ENCODE measurements at regions not wholly inside any gene's neighbourhood (a gene's known extent, or its start where the extent isn't known, plus 50 kb on each side); places are given as distances from the start of the nearest gene placed in this dataset.

- peak; percentile 85 for DNase-seq
These were observed 146.6 kb downstream of the SEC61B start for GRCh38 chr9:99368341-99369326.

- DNase-seq = no peak
These were observed 147.2 kb downstream of the SEC61B start for GRCh38 chr9:99369327-99369722.

GRCh38 chr9:99370376-99370775, 148.3 kb downstream of the SEC61B start:
- DNase-seq = no peak

- no peak for DNase-seq
These were observed 149.3 kb downstream of the SEC61B start for GRCh38 chr9:99371376-99371775.

GRCh38 chr9:99373912-99374311, 151.8 kb downstream of the SEC61B start:
- no peak for DNase-seq

GRCh38 chr9:99374793-99375192, 152.7 kb downstream of the SEC61B start:
- no peak for DNase-seq

- no peak for DNase-seq
These were observed 153.4 kb downstream of the SEC61B start for GRCh38 chr9:99375481-99375880.

GRCh38 chr9:99377790-99378775, 156.0 kb downstream of the SEC61B start:
- no peak for DNase-seq

- DNase-seq = no peak
These were observed 161.5 kb downstream of the SEC61B start for GRCh38 chr9:99383536-99383935.

- no peak for DNase-seq
These were observed 163.1 kb downstream of the SEC61B start for GRCh38 chr9:99385215-99385614.

- DNase-seq = peak; percentile 30
These were observed 163.8 kb downstream of the SEC61B start for GRCh38 chr9:99385814-99386279.

GRCh38 chr9:99387431-99387830, 165.3 kb downstream of the SEC61B start:
- DNase-seq = no peak

- no peak for DNase-seq
These were observed 167.3 kb downstream of the SEC61B start for GRCh38 chr9:99389087-99390033.

- no peak for DNase-seq
These were observed 170.0 kb downstream of the SEC61B start for GRCh38 chr9:99391937-99392594.

GRCh38 chr9:99392986-99393385, 170.9 kb downstream of the SEC61B start:
- no peak for DNase-seq

GRCh38 chr9:99393993-99394392, 171.9 kb downstream of the SEC61B start:
- no peak for DNase-seq

- DNase-seq = no peak
These were observed 176.2 kb downstream of the SEC61B start for GRCh38 chr9:99398241-99398640.

- DNase-seq = peak; percentile 29
These were observed 177.4 kb downstream of the SEC61B start for GRCh38 chr9:99399474-99399873.

- peak; percentile 27 for DNase-seq
These were observed 178.2 kb downstream of the SEC61B start for GRCh38 chr9:99400184-99400731.

GRCh38 chr9:99401680-99402504, 179.8 kb downstream of the SEC61B start:
- no peak for DNase-seq

Measured in femur (tissue), 1 donor.